Mammary epithelial cell (primary cell): ENCODE measurements at regions not wholly inside any gene's neighbourhood (a gene's known extent, or its start where the extent isn't known, plus 50 kb on each side); places are given as distances from the start of the nearest gene placed in this dataset.

Source experiments
- EZH2 ChIP-seq: IDR thresholded peaks from 2 replicates; pipeline ENCODE4 v1.6.1; 2012; ENCODE audit warnings: low read length, inconsistent platforms, borderline replicate concordance
- TF ChIP-seq, protein P1 (sequence below), 2 donors: IDR thresholded peaks in 1 of 2; conservative IDR thresholded peaks in 1 of 2; 2 replicates each; pipeline ENCODE4 v1.5.1; 2011 to 2012; ENCODE audit warnings: inconsistent platforms in 2 of 2, low read length in 2 of 2, mild to moderate bottlenecking in 2 of 2, control low read depth in 1 of 2, low read depth in 1 of 2; ENCODE audit not compliant: insufficient read depth in 1 of 2; ENCODE audit errors: extremely low read depth in 1 of 2

DNA sequence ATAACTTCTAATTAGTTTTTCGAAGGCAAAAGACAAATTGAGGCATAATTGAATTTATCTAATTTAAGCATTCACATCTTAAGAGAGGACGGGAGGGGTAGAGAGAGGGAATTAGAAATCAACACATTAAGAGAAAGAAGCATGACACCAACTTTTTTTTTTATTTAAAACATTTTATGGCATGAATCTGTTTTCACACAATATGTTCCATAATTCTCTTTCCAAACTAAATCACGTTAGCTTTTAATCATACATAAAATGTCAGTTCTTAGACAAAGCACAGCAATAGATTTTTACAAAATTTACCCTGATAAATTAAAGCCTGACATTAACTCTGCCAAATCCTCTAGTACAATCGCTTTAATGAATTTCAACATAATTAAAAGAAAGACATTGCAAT is 600.8 kb upstream of the ROBO1 start:
- TF ChIP-seq, protein P1, sequence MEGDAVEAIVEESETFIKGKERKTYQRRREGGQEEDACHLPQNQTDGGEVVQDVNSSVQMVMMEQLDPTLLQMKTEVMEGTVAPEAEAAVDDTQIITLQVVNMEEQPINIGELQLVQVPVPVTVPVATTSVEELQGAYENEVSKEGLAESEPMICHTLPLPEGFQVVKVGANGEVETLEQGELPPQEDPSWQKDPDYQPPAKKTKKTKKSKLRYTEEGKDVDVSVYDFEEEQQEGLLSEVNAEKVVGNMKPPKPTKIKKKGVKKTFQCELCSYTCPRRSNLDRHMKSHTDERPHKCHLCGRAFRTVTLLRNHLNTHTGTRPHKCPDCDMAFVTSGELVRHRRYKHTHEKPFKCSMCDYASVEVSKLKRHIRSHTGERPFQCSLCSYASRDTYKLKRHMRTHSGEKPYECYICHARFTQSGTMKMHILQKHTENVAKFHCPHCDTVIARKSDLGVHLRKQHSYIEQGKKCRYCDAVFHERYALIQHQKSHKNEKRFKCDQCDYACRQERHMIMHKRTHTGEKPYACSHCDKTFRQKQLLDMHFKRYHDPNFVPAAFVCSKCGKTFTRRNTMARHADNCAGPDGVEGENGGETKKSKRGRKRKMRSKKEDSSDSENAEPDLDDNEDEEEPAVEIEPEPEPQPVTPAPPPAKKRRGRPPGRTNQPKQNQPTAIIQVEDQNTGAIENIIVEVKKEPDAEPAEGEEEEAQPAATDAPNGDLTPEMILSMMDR (conservative IDR thresholded peaks at IDR 0.05 in 1 of 2, IDR thresholded peaks at IDR 0.05 in 1 of 2; ENCODE audit: extremely low read depth in 1 of 2, insufficient read depth in 1 of 2, low read depth in 1 of 2, low read length in 2 of 2), result no peak
- TF ChIP-seq EZH2, result no peak
